WTC11 (cell line): ENCODE measurements at regions not wholly inside any gene's neighbourhood (a gene's known extent, or its start where the extent isn't known, plus 50 kb on each side); places are given as distances from the start of the nearest gene placed in this dataset.

Experiments
- ATAC-seq: fragments of 200-7000 bp; cut with Tn5 transposase; 2 replicates; pipeline ENCODE4 v1.10.0; 2021; ENCODE audit warnings: mild to moderate bottlenecking, moderate library complexity
- CTCF ChIA-PET: fragments of 300-600 bp; sonication (Branson Sonifier 250); formaldehyde crosslinking; loops from one replicate; lab custom pipeline; 2021; ENCODE audit warnings: antibody characterized with exemption; lab: Charles Lee
- POLR2A ChIA-PET: fragments of 350-600 bp; sonication (Branson Sonifier 250); formaldehyde crosslinking; loops from one replicate; lab custom pipeline; 2021; ENCODE audit warnings: antibody characterized with exemption; lab: Charles Lee
- DNase-seq: peaks from one replicate; pipeline ENCODE4 v3.0.0; 2021; ENCODE audit warnings: low spot score
- H3K27ac Mint-ChIP-seq: 2 replicates; pipeline ENCODE4 v1.8.0; 2021; ENCODE audit warnings: mixed read lengths
- H3K27me3 Mint-ChIP-seq: 2 replicates; pipeline ENCODE4 v1.8.0; 2021; ENCODE audit warnings: low read depth, mild to moderate bottlenecking, moderate library complexity, mixed read lengths
- H3K36me3 Mint-ChIP-seq: 2 replicates; pipeline ENCODE4 v1.8.0; 2021; ENCODE audit warnings: mixed read lengths
- H3K4me1 Mint-ChIP-seq: 2 replicates; pipeline ENCODE4 v1.8.0; 2022; ENCODE audit warnings: mixed read lengths
- H3K4me3 Mint-ChIP-seq: 2 replicates; pipeline ENCODE4 v1.8.0; 2021; ENCODE audit warnings: mild to moderate bottlenecking, moderate library complexity, mixed read lengths
- H3K9me3 Mint-ChIP-seq: 2 replicates; pipeline ENCODE4 v1.8.0; 2021; ENCODE audit warnings: mixed read lengths
- ELF4 ChIP-seq: sonication (generic); formaldehyde crosslinking; IDR thresholded peaks from 2 replicates; pipeline ENCODE4 v1.8.1; 2022; ENCODE audit warnings: low read depth, mild to moderate bottlenecking, moderate library complexity, missing genetic modification reagents
- ETV6 ChIP-seq: sonication (generic); formaldehyde crosslinking; IDR thresholded peaks from 2 replicates; pipeline ENCODE4 v1.8.1; 2022; ENCODE audit warnings: mild to moderate bottlenecking, missing genetic modification reagents
- KAT7 ChIP-seq: sonication (generic); formaldehyde crosslinking; IDR thresholded peaks from 2 replicates; pipeline ENCODE4 v1.8.1; 2023; ENCODE audit warnings: missing genetic modification reagents, mild to moderate bottlenecking, borderline replicate concordance
- NFE2L1 ChIP-seq: sonication (generic); formaldehyde crosslinking; IDR thresholded peaks from 2 replicates; pipeline ENCODE4 v1.8.1; 2023; ENCODE audit warnings: missing genetic modification reagents
- OVOL2 ChIP-seq: fragments of 250-450 bp; sonication (Bioruptor Pico); IDR thresholded peaks from 2 replicates; pipeline ENCODE4 v1.9.0; 2021; ENCODE audit warnings: mild to moderate bottlenecking, borderline replicate concordance
- SP1 ChIP-seq: sonication (generic); formaldehyde crosslinking; conservative IDR thresholded peaks from 2 replicates; pipeline ENCODE4 v1.8.1; 2022; ENCODE audit warnings: missing genetic modification reagents
- TP53 ChIP-seq: sonication (generic); formaldehyde crosslinking; IDR thresholded peaks from 2 replicates; pipeline ENCODE4 v1.8.1; 2023; ENCODE audit warnings: mild to moderate bottlenecking, missing genetic modification reagents
- TF ChIP-seq, protein P1 (sequence below): fragments of 250-450 bp; sonication (Bioruptor Pico); IDR thresholded peaks from 2 replicates; pipeline ENCODE4 v1.9.0; 2021; ENCODE audit warnings: mild to moderate bottlenecking
- TF ChIP-seq, protein P2 (sequence below): sonication (generic); formaldehyde crosslinking; IDR thresholded peaks from 2 replicates; pipeline ENCODE4 v1.8.1; 2022; ENCODE audit warnings: low read depth, mild to moderate bottlenecking, moderate library complexity, missing genetic modification reagents, borderline replicate concordance
- TF ChIP-seq, protein P3 (sequence below): sonication (generic); formaldehyde crosslinking; IDR thresholded peaks from 2 replicates; pipeline ENCODE4 v1.8.0; 2023; ENCODE audit warnings: mild to moderate bottlenecking, missing genetic modification reagents
- TF ChIP-seq, protein P4 (sequence below): fragments of 250-450 bp; sonication (Bioruptor Pico); IDR thresholded peaks from 2 replicates; pipeline ENCODE4 v1.9.0; 2021; ENCODE audit warnings: mild to moderate bottlenecking
- TF ChIP-seq, protein P5 (sequence below): sonication (generic); formaldehyde crosslinking; IDR thresholded peaks from 2 replicates; pipeline ENCODE4 v1.8.1; 2023; ENCODE audit warnings: mild to moderate bottlenecking, missing genetic modification reagents, moderate library complexity
- TF ChIP-seq, protein P6 (sequence below): sonication (generic); formaldehyde crosslinking; IDR thresholded peaks from 2 replicates; pipeline ENCODE4 v1.8.0; 2023; ENCODE audit warnings: missing genetic modification reagents
- TF ChIP-seq, protein P7 (sequence below): sonication (generic); formaldehyde crosslinking; IDR thresholded peaks from 2 replicates; pipeline ENCODE4 v1.8.1; 2022; ENCODE audit warnings: missing genetic modification reagents, borderline replicate concordance
- TF ChIP-seq, protein P8 (sequence below): sonication (generic); formaldehyde crosslinking; IDR thresholded peaks from 2 replicates; pipeline ENCODE4 v1.8.0; 2022; ENCODE audit warnings: missing genetic modification reagents

DNA sequence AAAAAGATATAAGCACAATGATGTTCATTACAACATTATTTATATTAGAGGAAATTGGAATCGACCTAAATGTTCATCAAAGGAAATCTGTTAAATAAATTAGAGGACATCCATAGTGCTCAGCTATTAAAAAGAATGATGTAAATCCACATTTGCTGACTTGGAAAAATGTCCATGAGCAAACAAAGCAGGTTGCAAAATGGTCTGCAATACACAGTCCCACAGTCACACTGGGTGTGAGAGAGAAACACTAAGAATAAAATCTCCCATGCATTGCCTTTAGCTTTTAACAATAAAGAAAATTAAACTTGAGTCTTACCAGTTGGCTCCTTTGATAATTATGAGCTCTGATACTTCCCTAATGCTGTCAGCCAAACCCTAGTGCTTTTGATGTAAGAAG lies 811.1 kb upstream of the SALL3 start (continued):
- TF ChIP-seq, protein P1, sequence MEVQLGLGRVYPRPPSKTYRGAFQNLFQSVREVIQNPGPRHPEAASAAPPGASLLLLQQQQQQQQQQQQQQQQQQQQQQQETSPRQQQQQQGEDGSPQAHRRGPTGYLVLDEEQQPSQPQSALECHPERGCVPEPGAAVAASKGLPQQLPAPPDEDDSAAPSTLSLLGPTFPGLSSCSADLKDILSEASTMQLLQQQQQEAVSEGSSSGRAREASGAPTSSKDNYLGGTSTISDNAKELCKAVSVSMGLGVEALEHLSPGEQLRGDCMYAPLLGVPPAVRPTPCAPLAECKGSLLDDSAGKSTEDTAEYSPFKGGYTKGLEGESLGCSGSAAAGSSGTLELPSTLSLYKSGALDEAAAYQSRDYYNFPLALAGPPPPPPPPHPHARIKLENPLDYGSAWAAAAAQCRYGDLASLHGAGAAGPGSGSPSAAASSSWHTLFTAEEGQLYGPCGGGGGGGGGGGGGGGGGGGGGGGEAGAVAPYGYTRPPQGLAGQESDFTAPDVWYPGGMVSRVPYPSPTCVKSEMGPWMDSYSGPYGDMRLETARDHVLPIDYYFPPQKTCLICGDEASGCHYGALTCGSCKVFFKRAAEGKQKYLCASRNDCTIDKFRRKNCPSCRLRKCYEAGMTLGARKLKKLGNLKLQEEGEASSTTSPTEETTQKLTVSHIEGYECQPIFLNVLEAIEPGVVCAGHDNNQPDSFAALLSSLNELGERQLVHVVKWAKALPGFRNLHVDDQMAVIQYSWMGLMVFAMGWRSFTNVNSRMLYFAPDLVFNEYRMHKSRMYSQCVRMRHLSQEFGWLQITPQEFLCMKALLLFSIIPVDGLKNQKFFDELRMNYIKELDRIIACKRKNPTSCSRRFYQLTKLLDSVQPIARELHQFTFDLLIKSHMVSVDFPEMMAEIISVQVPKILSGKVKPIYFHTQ (CRISPR knock-in tag): no peak
- TF ChIP-seq OVOL2 (CRISPR knock-in tag) (no peak), NFE2L1 (no peak), ELF4 (no peak), TP53 (no peak), KAT7 (CRISPR knock-in tag) (no peak)
- TF ChIP-seq, protein P2, sequence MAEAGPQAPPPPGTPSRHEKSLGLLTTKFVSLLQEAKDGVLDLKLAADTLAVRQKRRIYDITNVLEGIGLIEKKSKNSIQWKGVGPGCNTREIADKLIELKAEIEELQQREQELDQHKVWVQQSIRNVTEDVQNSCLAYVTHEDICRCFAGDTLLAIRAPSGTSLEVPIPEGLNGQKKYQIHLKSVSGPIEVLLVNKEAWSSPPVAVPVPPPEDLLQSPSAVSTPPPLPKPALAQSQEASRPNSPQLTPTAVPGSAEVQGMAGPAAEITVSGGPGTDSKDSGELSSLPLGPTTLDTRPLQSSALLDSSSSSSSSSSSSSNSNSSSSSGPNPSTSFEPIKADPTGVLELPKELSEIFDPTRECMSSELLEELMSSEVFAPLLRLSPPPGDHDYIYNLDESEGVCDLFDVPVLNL (CRISPR knock-in tag): no peak
- TF ChIP-seq, protein P3, sequence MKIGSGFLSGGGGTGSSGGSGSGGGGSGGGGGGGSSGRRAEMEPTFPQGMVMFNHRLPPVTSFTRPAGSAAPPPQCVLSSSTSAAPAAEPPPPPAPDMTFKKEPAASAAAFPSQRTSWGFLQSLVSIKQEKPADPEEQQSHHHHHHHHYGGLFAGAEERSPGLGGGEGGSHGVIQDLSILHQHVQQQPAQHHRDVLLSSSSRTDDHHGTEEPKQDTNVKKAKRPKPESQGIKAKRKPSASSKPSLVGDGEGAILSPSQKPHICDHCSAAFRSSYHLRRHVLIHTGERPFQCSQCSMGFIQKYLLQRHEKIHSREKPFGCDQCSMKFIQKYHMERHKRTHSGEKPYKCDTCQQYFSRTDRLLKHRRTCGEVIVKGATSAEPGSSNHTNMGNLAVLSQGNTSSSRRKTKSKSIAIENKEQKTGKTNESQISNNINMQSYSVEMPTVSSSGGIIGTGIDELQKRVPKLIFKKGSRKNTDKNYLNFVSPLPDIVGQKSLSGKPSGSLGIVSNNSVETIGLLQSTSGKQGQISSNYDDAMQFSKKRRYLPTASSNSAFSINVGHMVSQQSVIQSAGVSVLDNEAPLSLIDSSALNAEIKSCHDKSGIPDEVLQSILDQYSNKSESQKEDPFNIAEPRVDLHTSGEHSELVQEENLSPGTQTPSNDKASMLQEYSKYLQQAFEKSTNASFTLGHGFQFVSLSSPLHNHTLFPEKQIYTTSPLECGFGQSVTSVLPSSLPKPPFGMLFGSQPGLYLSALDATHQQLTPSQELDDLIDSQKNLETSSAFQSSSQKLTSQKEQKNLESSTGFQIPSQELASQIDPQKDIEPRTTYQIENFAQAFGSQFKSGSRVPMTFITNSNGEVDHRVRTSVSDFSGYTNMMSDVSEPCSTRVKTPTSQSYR: no peak
- TF ChIP-seq, protein P4, sequence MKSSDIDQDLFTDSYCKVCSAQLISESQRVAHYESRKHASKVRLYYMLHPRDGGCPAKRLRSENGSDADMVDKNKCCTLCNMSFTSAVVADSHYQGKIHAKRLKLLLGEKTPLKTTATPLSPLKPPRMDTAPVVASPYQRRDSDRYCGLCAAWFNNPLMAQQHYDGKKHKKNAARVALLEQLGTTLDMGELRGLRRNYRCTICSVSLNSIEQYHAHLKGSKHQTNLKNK (CRISPR knock-in tag): no peak

DNA sequence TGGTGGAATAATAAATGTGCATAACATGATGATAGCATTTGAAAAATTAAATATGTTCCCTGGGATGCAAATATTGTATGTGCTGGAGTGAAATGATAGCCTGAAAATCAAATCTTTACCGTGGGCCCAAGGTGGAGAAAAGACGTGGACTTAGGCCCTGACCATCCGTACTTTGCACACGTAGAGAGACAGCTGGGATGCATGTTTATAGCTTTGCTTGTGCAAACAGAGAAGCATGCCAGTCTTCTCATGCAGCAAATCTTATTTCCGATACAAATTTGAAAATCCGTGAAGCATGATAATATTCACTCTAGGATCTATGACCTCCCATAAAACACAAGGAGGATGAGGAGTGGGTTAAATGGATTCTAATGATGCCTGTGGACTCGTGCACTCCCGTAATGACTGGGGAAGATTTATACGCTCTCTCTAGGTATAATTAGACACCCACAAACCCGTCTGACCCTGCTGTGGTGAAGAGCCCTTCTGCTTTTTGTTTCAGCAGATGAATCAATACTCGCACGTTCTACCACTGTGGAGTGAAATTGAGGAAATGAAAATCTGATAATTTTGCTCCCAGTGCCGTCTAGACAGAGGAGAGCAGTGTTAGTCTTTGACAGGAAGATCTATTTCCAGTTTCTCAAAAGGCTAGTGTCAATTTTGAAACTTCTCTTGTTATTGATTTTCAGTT lies 810.3 kb upstream of the SALL3 start:
- H3K4me3 Mint-ChIP-seq: no peak overlapping the region
- ATAC-seq (no peak), DNase-seq (no peak)
- H3K27ac Mint-ChIP-seq: no peak overlapping the region
- CTCF ChIA-PET: no interaction called here
- POLR2A ChIA-PET: no interaction called here
- H3K27me3 Mint-ChIP-seq: peaks cover 4% of the 10 kb centered on the region; the same call in 1 of the 2 replicates
- H3K4me1 Mint-ChIP-seq: peaks cover 5% of the 10 kb centered on the region
- H3K9me3 Mint-ChIP-seq: peaks cover 51% of the 10 kb centered on the region
- peaks cover 36% of the 10 kb centered on the region for H3K36me3 Mint-ChIP-seq
- no peak for TF ChIP-seq NFE2L1
- TF ChIP-seq, protein P5, sequence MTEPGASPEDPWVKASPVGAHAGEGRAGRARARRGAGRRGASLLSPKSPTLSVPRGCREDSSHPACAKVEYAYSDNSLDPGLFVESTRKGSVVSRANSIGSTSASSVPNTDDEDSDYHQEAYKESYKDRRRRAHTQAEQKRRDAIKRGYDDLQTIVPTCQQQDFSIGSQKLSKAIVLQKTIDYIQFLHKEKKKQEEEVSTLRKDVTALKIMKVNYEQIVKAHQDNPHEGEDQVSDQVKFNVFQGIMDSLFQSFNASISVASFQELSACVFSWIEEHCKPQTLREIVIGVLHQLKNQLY (CRISPR knock-in tag): no peak
- TF ChIP-seq, protein P6, sequence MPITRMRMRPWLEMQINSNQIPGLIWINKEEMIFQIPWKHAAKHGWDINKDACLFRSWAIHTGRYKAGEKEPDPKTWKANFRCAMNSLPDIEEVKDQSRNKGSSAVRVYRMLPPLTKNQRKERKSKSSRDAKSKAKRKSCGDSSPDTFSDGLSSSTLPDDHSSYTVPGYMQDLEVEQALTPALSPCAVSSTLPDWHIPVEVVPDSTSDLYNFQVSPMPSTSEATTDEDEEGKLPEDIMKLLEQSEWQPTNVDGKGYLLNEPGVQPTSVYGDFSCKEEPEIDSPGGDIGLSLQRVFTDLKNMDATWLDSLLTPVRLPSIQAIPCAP (CRISPR knock-in tag): no peak
- no peak for TF ChIP-seq ETV6 (CRISPR knock-in tag)
- TF ChIP-seq, protein P7, sequence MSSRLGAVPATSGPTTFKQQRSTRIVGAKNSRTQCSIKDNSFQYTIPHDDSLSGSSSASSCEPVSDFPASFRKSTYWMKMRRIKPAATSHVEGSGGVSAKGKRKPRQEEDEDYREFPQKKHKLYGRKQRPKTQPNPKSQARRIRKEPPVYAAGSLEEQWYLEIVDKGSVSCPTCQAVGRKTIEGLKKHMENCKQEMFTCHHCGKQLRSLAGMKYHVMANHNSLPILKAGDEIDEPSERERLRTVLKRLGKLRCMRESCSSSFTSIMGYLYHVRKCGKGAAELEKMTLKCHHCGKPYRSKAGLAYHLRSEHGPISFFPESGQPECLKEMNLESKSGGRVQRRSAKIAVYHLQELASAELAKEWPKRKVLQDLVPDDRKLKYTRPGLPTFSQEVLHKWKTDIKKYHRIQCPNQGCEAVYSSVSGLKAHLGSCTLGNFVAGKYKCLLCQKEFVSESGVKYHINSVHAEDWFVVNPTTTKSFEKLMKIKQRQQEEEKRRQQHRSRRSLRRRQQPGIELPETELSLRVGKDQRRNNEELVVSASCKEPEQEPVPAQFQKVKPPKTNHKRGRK: no peak
- TF ChIP-seq, protein P3: no peak
- TF ChIP-seq, protein P4 (CRISPR knock-in tag): no peak
- TF ChIP-seq, protein P8, sequence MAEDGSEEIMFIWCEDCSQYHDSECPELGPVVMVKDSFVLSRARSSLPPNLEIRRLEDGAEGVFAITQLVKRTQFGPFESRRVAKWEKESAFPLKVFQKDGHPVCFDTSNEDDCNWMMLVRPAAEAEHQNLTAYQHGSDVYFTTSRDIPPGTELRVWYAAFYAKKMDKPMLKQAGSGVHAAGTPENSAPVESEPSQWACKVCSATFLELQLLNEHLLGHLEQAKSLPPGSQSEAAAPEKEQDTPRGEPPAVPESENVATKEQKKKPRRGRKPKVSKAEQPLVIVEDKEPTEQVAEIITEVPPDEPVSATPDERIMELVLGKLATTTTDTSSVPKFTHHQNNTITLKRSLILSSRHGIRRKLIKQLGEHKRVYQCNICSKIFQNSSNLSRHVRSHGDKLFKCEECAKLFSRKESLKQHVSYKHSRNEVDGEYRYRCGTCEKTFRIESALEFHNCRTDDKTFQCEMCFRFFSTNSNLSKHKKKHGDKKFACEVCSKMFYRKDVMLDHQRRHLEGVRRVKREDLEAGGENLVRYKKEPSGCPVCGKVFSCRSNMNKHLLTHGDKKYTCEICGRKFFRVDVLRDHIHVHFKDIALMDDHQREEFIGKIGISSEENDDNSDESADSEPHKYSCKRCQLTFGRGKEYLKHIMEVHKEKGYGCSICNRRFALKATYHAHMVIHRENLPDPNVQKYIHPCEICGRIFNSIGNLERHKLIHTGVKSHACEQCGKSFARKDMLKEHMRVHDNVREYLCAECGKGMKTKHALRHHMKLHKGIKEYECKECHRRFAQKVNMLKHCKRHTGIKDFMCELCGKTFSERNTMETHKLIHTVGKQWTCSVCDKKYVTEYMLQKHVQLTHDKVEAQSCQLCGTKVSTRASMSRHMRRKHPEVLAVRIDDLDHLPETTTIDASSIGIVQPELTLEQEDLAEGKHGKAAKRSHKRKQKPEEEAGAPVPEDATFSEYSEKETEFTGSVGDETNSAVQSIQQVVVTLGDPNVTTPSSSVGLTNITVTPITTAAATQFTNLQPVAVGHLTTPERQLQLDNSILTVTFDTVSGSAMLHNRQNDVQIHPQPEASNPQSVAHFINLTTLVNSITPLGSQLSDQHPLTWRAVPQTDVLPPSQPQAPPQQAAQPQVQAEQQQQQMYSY (CRISPR knock-in tag): no peak
- TF ChIP-seq SP1: no peak
